Activated naive CD4-positive, alpha-beta T cell (primary cell): ENCODE measurements at regions not wholly inside any gene's neighbourhood (a gene's known extent, or its start where the extent isn't known, plus 50 kb on each side); places are given as distances from the start of the nearest gene placed in this dataset.
"Not testable (repeated sequence)": the region's sequence is repeated elsewhere in the genome, so short reads cannot be mapped to it uniquely, and the experiment has no call there.

Experiments
- DNase-seq, 4 experiments: peaks; one replicate each; lab custom pipeline; 2025; lab: John Stamatoyannopoulos, UW

DNA sequence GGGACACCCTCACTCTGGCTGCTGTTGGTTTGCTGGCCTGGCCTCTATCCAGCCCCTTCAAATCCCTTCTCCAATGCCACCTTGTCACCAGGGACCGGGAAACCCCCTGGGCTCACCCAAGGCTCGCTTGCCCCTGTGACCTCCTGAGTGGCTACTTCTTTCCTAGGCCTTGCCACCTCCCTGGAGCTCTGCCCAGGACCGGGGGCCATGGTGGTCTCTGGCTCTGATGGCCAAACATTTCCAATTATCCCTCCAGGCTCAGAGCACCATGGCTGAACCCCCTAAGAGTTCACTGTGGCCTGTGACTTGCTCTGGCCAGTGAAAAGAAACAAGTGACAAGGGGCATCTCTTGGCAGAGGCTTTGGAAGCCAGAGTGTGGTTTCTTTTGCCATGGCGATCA, 237.6 kb downstream of the TFCP2L1 start:
- no peak for DNase-seq

DNA sequence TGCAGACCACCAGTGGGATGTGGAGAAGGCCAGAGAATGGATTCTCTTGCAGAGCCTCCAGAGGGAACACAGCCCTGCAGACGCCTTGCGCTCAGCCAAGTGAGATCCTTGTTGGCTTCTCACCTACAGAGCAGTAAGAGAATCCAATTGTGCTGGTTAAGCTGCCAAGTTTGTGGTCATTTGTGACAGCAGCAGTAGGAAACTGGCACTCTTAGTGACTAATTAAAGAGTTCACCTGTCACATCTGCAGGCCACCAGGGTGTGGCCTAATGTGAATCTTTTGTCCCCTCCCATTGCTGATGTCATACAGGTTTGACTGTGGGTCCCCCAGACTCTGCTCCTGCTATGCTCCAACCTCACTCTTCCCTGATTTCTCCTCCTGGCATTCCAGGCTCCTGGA, 235.9 kb downstream of the TFCP2L1 start:
- DNase-seq = no peak

GRCh38 chr2:121049950-121050585, 234.9 kb downstream of the TFCP2L1 start:
- no peak for DNase-seq

DNA sequence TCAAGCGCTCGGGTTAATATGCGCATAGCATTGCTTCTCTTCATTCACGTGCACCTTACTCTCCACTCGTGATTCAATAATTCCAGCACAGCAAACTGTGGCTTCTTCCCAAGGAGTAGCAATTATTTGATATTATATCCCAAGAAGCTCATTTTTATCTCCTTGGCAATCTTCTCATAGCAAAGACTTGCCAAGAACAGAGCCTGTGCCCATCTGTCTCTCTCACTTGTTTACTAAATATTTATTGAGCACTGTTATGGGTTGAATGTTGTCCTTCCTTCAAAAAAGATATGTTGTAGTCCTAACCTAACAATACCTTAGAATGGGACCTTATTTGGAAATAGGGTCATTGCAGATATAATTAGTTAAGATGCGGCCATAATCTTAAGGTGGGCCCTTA, 233.7 kb downstream of the TFCP2L1 start:
- DNase-seq = no peak

GRCh38 chr2:121052023-121052422, 233.0 kb downstream of the TFCP2L1 start:
- DNase-seq = no peak

DNA sequence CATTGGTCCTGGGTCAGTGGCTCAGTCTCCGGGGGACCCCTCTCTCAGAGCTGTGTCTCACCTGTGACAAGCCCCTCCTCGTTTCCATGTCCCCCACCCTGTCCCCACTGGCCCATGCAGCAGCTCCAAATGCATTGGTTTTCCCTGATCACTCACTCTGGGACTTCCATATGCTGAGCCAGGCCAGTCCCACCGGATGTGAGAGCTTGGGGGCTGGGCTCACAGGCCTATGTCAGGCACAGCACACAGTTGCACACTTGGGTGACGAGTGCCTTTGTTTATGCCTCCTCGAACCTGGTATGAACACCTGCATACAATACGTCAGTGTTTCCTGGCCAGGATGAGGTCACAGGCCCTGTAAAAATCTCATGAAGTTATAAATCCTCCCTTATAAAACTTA, 232.5 kb downstream of the TFCP2L1 start:
- DNase-seq = no peak

GRCh38 chr2:121055088-121055487, 229.9 kb downstream of the TFCP2L1 start:
- no peak for DNase-seq

GRCh38 chr2:121055501-121055900, 229.5 kb downstream of the TFCP2L1 start:
- no peak for DNase-seq

- DNase-seq = no peak
Observed at GRCh38 chr2:121058852-121059558, 226.0 kb downstream of the TFCP2L1 start.

GRCh38 chr2:121059651-121060649, 225.1 kb downstream of the TFCP2L1 start:
- DNase-seq = no peak

GRCh38 chr2:121061633-121062032, 223.4 kb downstream of the TFCP2L1 start:
- no peak for DNase-seq

DNA sequence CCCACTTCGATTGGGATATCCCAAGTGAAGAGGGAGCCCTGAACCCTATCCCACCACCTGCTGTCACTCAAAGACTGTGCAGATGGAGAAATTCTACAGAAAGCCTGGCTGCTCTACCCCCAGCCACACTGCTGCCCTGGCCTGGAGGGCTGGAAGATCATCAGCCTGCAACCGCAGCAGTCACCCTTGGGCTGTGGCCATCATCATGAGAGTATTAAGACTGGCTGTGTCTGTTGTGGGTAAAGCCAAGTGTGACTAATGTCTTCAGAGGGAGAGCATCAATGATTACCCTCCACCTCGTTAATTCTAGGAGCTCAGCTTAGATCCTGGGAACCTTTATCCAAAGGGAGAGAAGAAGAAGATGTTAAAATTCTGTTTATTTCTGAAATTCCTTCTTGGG, 221.5 kb downstream of the TFCP2L1 start:
- no peak for DNase-seq

DNA sequence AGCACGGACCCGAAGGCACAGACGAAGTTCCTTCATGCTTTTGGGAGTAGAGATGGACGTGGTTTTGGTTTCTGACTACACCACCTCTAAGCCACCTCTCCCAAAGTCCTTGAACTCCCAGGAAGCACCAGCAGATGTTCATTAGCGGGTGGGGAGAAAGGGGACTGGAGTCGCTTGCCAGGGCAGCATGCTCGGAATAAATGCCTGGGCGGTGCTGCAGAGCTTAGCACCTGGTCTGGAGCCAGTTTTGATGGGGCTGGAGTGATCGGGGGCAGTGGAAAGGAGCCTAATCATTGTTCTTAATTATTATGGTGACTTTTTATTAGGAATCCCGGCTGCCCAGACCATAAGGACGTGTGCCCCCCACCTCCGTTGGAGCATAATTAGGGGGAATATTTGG, 220.8 kb downstream of the TFCP2L1 start:
- DNase-seq = no peak

DNA sequence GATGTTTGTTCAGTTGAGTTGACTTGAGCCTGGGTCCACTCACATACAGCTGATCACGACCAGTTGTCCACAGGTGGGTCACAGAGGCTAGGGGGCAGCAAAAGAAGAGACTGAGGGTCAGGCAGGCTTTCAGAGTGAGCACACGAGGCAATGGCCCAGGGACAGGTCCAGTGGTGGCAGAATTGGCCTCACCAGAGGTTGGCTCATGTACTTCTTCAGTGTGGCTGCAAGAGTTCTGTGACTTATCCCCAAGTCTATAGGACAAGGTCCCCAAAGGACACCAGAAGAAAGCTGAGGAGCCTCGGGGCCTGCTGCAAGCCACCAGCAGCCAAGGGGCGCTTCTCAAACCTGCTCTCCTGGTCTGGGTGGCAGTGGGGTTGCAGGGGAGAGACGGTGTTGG, 219.8 kb downstream of the TFCP2L1 start:
- DNase-seq = no peak

DNA sequence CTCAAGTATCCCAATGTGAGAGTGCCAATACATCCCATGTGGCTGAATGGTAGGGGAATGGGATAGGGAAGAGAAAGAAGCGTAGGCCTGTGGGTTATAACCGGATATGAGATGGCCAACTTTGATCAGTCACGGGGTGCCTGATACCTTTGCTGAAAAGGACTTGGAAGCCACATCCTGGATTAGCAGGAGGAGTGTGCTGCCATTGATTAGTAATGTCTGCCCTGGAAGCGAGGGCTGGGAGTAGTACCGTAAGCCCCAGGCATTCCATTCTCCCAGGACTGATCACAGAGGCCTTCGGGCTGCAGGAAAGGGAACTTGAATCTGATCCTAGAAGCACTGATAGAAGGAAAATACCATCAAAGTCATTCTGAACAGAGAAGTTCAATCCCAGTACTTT, 218.5 kb downstream of the TFCP2L1 start:
- DNase-seq = no peak

- no peak for DNase-seq
Observed at GRCh38 chr2:121068851-121069250, 216.2 kb downstream of the TFCP2L1 start.

GRCh38 chr2:121069434-121069969, 215.5 kb downstream of the TFCP2L1 start:
- no peak for DNase-seq

GRCh38 chr2:121070061-121070460, 214.9 kb downstream of the TFCP2L1 start:
- DNase-seq = not testable (repeated sequence)

GRCh38 chr2:121071034-121071504, 213.9 kb downstream of the TFCP2L1 start:
- DNase-seq = peak in 1 of 4 experiments; percentile 7

- no peak for DNase-seq
Observed at GRCh38 chr2:121072784-121073183, 212.2 kb downstream of the TFCP2L1 start.

DNA sequence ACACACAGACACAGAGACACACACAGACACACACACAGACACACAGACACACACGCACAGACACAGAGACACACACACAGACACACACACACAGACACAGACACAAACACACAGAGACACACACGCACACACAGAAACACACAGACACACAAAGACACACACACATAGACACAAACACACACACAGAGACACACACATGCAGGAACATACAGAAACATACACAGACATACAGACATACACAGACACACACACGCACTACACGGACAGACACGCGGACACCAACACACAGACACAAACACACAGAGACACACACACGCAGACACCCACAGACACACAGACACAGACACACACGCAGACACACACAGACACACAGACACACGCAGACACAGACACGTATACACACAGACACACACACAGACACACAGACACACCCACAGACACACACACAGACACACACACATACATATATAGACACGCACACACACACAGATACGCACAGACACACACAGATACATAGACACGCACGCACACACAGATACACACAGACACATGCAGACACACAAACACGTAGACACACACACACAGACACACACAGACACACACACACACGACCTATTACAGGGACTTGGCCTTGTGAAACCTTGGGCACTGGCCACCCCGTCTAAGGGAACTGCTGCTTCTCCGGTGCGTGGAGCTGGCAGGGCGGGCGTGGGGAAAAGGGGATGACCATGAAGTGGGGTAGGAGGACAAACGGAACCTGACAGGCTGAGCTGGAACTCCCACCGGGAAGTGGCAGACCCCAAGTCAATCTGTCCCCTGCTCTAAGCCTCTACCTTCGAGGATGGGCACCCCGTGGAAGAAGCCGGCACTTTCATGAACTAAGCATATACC, 211.4 kb downstream of the TFCP2L1 start:
- no peak for DNase-seq
